WTC11 (cell line): ENCODE measurements at regions not wholly inside any gene's neighbourhood (a gene's known extent, or its start where the extent isn't known, plus 50 kb on each side); places are given as distances from the start of the nearest gene placed in this dataset.

Source experiments
- CTCF ChIP-seq: fragments of 200-600 bp; IDR thresholded peaks from 2 replicates; pipeline ENCODE4 v1.8.0; 2022; ENCODE audit warnings: antibody characterized with exemption
- NFYB ChIP-seq: sonication (generic); formaldehyde crosslinking; conservative IDR thresholded peaks from 2 replicates; pipeline ENCODE4 v1.8.0; 2022; ENCODE audit warnings: low read depth, missing genetic modification reagents
- SP1 ChIP-seq: sonication (generic); formaldehyde crosslinking; conservative IDR thresholded peaks from 2 replicates; pipeline ENCODE4 v1.8.1; 2022; ENCODE audit warnings: missing genetic modification reagents
- ZBTB21 ChIP-seq: sonication (generic); formaldehyde crosslinking; IDR thresholded peaks from 2 replicates; pipeline ENCODE4 v1.8.1; 2023; ENCODE audit warnings: mild to moderate bottlenecking, missing genetic modification reagents, borderline replicate concordance
- TF ChIP-seq, protein P1 (sequence below): sonication (generic); formaldehyde crosslinking; IDR thresholded peaks from 2 replicates; pipeline ENCODE4 v1.8.1; 2023; ENCODE audit warnings: mild to moderate bottlenecking, missing genetic modification reagents
- TF ChIP-seq, protein P2 (sequence below): sonication (generic); formaldehyde crosslinking; IDR thresholded peaks from 2 replicates; pipeline ENCODE4 v1.8.0; 2022; ENCODE audit warnings: mild to moderate bottlenecking, missing genetic modification reagents
- TF ChIP-seq, protein P3 (sequence below): sonication (generic); formaldehyde crosslinking; IDR thresholded peaks from 2 replicates; pipeline ENCODE4 v1.8.1; 2023; ENCODE audit warnings: mild to moderate bottlenecking, moderate library complexity, missing genetic modification reagents

GRCh38 chr6:43877463-43878126, 107.6 kb downstream of the VEGFA start:
- no peak for TF ChIP-seq CTCF
- no peak for TF ChIP-seq NFYB (CRISPR knock-in tag)
- TF ChIP-seq ZBTB21 (CRISPR knock-in tag): no peak
- TF ChIP-seq, protein P1, sequence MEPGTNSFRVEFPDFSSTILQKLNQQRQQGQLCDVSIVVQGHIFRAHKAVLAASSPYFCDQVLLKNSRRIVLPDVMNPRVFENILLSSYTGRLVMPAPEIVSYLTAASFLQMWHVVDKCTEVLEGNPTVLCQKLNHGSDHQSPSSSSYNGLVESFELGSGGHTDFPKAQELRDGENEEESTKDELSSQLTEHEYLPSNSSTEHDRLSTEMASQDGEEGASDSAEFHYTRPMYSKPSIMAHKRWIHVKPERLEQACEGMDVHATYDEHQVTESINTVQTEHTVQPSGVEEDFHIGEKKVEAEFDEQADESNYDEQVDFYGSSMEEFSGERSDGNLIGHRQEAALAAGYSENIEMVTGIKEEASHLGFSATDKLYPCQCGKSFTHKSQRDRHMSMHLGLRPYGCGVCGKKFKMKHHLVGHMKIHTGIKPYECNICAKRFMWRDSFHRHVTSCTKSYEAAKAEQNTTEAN (CRISPR knock-in tag): no peak
- TF ChIP-seq, protein P2, sequence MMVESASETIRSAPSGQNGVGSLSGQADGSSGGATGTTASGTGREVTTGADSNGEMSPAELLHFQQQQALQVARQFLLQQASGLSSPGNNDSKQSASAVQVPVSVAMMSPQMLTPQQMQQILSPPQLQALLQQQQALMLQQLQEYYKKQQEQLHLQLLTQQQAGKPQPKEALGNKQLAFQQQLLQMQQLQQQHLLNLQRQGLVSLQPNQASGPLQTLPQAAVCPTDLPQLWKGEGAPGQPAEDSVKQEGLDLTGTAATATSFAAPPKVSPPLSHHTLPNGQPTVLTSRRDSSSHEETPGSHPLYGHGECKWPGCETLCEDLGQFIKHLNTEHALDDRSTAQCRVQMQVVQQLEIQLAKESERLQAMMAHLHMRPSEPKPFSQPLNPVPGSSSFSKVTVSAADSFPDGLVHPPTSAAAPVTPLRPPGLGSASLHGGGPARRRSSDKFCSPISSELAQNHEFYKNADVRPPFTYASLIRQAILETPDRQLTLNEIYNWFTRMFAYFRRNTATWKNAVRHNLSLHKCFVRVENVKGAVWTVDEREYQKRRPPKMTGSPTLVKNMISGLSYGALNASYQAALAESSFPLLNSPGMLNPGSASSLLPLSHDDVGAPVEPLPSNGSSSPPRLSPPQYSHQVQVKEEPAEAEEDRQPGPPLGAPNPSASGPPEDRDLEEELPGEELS (CRISPR knock-in tag): no peak
- TF ChIP-seq, protein P3, sequence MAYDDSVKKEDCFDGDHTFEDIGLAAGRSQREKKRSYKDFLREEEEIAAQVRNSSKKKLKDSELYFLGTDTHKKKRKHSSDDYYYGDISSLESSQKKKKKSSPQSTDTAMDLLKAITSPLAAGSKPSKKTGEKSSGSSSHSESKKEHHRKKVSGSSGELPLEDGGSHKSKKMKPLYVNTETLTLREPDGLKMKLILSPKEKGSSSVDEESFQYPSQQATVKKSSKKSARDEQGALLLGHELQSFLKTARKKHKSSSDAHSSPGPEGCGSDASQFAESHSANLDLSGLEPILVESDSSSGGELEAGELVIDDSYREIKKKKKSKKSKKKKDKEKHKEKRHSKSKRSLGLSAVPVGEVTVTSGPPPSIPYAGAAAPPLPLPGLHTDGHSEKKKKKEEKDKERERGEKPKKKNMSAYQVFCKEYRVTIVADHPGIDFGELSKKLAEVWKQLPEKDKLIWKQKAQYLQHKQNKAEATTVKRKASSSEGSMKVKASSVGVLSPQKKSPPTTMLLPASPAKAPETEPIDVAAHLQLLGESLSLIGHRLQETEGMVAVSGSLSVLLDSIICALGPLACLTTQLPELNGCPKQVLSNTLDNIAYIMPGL: no peak
- no peak for TF ChIP-seq SP1 (CRISPR knock-in tag)
